GM23338 (cell line): ENCODE measurements at regions not wholly inside any gene's neighbourhood (a gene's known extent, or its start where the extent isn't known, plus 50 kb on each side); places are given as distances from the start of the nearest gene placed in this dataset.

Experiments
- ATAC-seq: fragments of 200-7000 bp; cut with Tn5 transposase; 3 replicates; pipeline ENCODE4 v1.9.1; 2020
- DNase-seq: peaks from one replicate; pipeline ENCODE4 v3.0.0-alpha.2; 2015; ENCODE audit warnings: low spot score
- H2AFZ ChIP-seq: fragments of 200-600 bp; sonication (generic); 2 replicates; pipeline ENCODE4 v1.8.0; 2016; ENCODE audit warnings: antibody characterized with exemption, mild to moderate bottlenecking, moderate library complexity
- H3F3A ChIP-seq: fragments of 200-600 bp; sonication (generic); replicated peaks from 2 replicates; pipeline ENCODE4 v1.8.0; 2017; ENCODE audit warnings: antibody characterized with exemption, mixed run types, low read depth
- H3K27ac ChIP-seq: fragments of 200-600 bp; sonication (generic); 2 replicates; pipeline ENCODE4 v1.6.1; 2016; ENCODE audit warnings: low read depth
- H3K27me3 ChIP-seq: fragments of 200-600 bp; sonication (generic); 2 replicates; pipeline ENCODE4 v1.8.0; 2016; ENCODE audit warnings: mild to moderate bottlenecking, mixed run types, moderate library complexity; ENCODE audit not compliant: insufficient read depth
- H3K36me3 ChIP-seq: fragments of 200-600 bp; sonication (generic); 2 replicates; pipeline ENCODE4 v1.8.0; 2016; ENCODE audit warnings: mild to moderate bottlenecking; ENCODE audit not compliant: insufficient read depth
- H3K4me1 ChIP-seq: fragments of 200-600 bp; sonication (generic); 2 replicates; pipeline ENCODE4 v1.8.0; 2016; ENCODE audit warnings: mild to moderate bottlenecking, moderate library complexity; ENCODE audit not compliant: insufficient read depth
- H3K4me2 ChIP-seq: fragments of 200-600 bp; sonication (generic); 2 replicates; pipeline ENCODE4 v1.7.1; 2017; ENCODE audit warnings: mixed run types
- H3K4me3 ChIP-seq: fragments of 200-600 bp; sonication (generic); 2 replicates; pipeline ENCODE4 v1.6.1; 2016; ENCODE audit warnings: mixed run types
- H3K79me2 ChIP-seq: fragments of 200-600 bp; sonication (generic); replicated peaks from 2 replicates; pipeline ENCODE4 v1.8.0; 2017; ENCODE audit warnings: mild to moderate bottlenecking; ENCODE audit not compliant: insufficient read depth
- H3K9me2 ChIP-seq: fragments of 200-600 bp; sonication (generic); 2 replicates; pipeline ENCODE4 v1.8.0; 2017; ENCODE audit not compliant: insufficient read depth
- H4K20me1 ChIP-seq: fragments of 200-600 bp; sonication (generic); replicated peaks from 2 replicates; pipeline ENCODE4 v1.8.0; 2017; ENCODE audit warnings: mild to moderate bottlenecking; ENCODE audit not compliant: insufficient read depth
- H3K27ac Mint-ChIP-seq: 2 replicates; pipeline ENCODE4 v1.8.0; 2020; ENCODE audit warnings: inconsistent platforms, mild to moderate bottlenecking, moderate library complexity, mixed read lengths
- H3K27me3 Mint-ChIP-seq: 3 replicates; pipeline ENCODE4 v1.8.0; 2022; ENCODE audit warnings: low read depth, mild to moderate bottlenecking, moderate library complexity, mixed read lengths, inconsistent platforms; ENCODE audit not compliant: insufficient read depth, poor library complexity
- H3K36me3 Mint-ChIP-seq: 3 replicates; pipeline ENCODE4 v1.8.0; 2021; ENCODE audit warnings: low read depth, mild to moderate bottlenecking, inconsistent platforms, moderate library complexity, mixed read lengths
- H3K4me1 Mint-ChIP-seq: 3 replicates; pipeline ENCODE4 v1.8.0; 2020; ENCODE audit warnings: mild to moderate bottlenecking, inconsistent platforms, mixed read lengths
- H3K4me3 Mint-ChIP-seq: 3 replicates; pipeline ENCODE4 v1.8.0; 2021; ENCODE audit warnings: moderate library complexity, mild to moderate bottlenecking, inconsistent platforms, mixed read lengths
- H3K9me3 Mint-ChIP-seq: 3 replicates; pipeline ENCODE4 v1.8.0; 2020; ENCODE audit warnings: moderate library complexity, mild to moderate bottlenecking, inconsistent platforms, mixed read lengths
- CREB1 ChIP-seq: fragments of 250-450 bp; sonication (Bioruptor Pico); IDR thresholded peaks from 2 replicates; pipeline ENCODE4 v1.5.0; 2020; ENCODE audit warnings: low read depth, mild to moderate bottlenecking, moderate library complexity
- CTCF ChIP-seq, 2 experiments: fragments of 200-600 bp in 1 of 2; sonication (generic) in 1 of 2; conservative IDR thresholded peaks; 2 replicates each; pipeline versions ENCODE4 v1.5.1 to v1.6.1; 2016 to 2017; ENCODE audit warnings: antibody characterized with exemption in 2 of 2, low read depth in 2 of 2, mild to moderate bottlenecking in 2 of 2, moderate library complexity in 1 of 2
- ETS1 ChIP-seq: IDR thresholded peaks from 2 replicates; pipeline ENCODE4 v1.6.1; 2016; ENCODE audit warnings: antibody characterized with exemption
- EZH2phosphoT487 ChIP-seq: fragments of 200-600 bp; sonication (generic); IDR thresholded peaks from one replicate; pipeline ENCODE4 v1.8.1; 2018; ENCODE audit warnings: antibody characterized with exemption; ENCODE audit not compliant: unreplicated experiment
- JUNB ChIP-seq: IDR thresholded peaks from one replicate; pipeline ENCODE4 v1.6.1; 2016; ENCODE audit warnings: antibody characterized with exemption; ENCODE audit not compliant: unreplicated experiment
- STAT1 ChIP-seq: IDR thresholded peaks from one replicate; pipeline ENCODE4 v1.6.1; 2016; ENCODE audit warnings: antibody characterized with exemption; ENCODE audit not compliant: unreplicated experiment
- ZNF331 ChIP-seq: fragments of 250-450 bp; sonication (Bioruptor Pico); IDR thresholded peaks from 2 replicates; pipeline ENCODE4 v1.5.0; 2020; ENCODE audit warnings: low read depth, mild to moderate bottlenecking, moderate library complexity
- TF ChIP-seq, protein P1 (sequence below): IDR thresholded peaks from one replicate; pipeline ENCODE4 v1.6.1; 2018; ENCODE audit warnings: antibody characterized with exemption; ENCODE audit not compliant: unreplicated experiment

GRCh38 chr15:96766366-96766765 is 435.9 kb downstream of the NR2F2 start (continued):
- TF ChIP-seq CTCF (conservative IDR thresholded peaks at IDR 0.05; ENCODE audit: low read depth in 2 of 2) = no peak
- TF ChIP-seq CREB1 (CRISPR knock-in tag) = no peak
- TF ChIP-seq STAT1 = no peak

DNA sequence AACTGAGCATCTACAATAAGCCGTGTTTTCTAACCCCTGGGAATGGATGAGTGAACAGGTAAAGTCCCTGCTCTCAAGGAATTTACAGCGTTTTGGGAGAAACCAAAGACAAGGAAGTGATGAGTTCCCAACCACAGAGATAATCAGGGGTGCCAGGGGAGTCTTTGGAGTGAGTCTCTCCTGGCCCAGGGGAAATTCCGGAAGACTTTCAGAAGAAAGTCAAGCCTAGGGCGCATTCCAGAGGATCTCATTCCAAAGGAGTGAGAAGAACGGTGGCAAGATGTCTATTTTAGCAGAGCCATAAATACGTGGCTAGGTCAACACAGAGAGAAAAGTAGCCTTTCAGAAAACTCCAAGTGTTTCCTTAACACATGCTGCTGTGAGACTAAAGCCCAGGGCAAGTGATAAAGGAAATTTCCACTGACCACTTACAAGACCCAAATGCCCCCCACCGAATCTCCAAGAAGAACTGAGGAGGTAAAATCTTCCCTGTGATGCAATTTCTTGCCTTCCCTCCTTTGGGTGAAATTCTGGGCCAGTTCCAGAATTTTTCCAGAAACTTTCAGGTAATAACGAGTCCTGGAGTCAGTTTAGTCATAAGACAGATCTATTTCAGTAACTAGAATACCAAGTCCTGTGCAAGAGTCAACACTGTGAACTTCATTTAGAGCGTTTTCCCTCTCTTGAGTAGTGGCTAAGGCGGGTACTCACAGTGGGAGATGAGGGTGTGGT is 437.4 kb downstream of the NR2F2 start:
- no peaks in the 10 kb centered on the region for H3K9me3 Mint-ChIP-seq
- H3K79me2 ChIP-seq = no peaks in the 10 kb centered on the region
- TF ChIP-seq, protein P1, sequence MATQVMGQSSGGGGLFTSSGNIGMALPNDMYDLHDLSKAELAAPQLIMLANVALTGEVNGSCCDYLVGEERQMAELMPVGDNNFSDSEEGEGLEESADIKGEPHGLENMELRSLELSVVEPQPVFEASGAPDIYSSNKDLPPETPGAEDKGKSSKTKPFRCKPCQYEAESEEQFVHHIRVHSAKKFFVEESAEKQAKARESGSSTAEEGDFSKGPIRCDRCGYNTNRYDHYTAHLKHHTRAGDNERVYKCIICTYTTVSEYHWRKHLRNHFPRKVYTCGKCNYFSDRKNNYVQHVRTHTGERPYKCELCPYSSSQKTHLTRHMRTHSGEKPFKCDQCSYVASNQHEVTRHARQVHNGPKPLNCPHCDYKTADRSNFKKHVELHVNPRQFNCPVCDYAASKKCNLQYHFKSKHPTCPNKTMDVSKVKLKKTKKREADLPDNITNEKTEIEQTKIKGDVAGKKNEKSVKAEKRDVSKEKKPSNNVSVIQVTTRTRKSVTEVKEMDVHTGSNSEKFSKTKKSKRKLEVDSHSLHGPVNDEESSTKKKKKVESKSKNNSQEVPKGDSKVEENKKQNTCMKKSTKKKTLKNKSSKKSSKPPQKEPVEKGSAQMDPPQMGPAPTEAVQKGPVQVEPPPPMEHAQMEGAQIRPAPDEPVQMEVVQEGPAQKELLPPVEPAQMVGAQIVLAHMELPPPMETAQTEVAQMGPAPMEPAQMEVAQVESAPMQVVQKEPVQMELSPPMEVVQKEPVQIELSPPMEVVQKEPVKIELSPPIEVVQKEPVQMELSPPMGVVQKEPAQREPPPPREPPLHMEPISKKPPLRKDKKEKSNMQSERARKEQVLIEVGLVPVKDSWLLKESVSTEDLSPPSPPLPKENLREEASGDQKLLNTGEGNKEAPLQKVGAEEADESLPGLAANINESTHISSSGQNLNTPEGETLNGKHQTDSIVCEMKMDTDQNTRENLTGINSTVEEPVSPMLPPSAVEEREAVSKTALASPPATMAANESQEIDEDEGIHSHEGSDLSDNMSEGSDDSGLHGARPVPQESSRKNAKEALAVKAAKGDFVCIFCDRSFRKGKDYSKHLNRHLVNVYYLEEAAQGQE = no peak
- no peak for TF ChIP-seq EZH2phosphoT487
- no peak for TF ChIP-seq ETS1
- TF ChIP-seq STAT1 = no peak
- TF ChIP-seq ZNF331 (CRISPR knock-in tag) = no peak
- TF ChIP-seq CTCF (conservative IDR thresholded peaks at IDR 0.05; ENCODE audit: low read depth in 2 of 2) = no peak
- no peak for TF ChIP-seq JUNB

More for the DNA sequence above, 437.4 kb downstream of the NR2F2 start:
- Histone ChIP-seq H3K27ac (no peak overlapping the region), H3K36me3 (no peaks in the 10 kb centered on the region), H3F3A (no peaks in the 10 kb centered on the region), H3K4me2 (no peak overlapping the region), H3K9me2 (peaks cover 26% of the 10 kb centered on the region), H3K27me3 (no peaks in the 10 kb centered on the region), H3K4me3 (no peak overlapping the region), H2AFZ (no peak overlapping the region), H3K4me1 (no peaks in the 10 kb centered on the region; the same call in 1 of the 2 replicates), H4K20me1 (no peaks in the 10 kb centered on the region)
- no peaks in the 10 kb centered on the region for H3K36me3 Mint-ChIP-seq
- no peaks in the 10 kb centered on the region for H3K27me3 Mint-ChIP-seq
- no peak overlapping the region for H3K27ac Mint-ChIP-seq
- DNase-seq = no peak
- no peak overlapping the region for H3K4me3 Mint-ChIP-seq
- peaks cover 4% of the 10 kb centered on the region; the same call in 2 of the 3 replicates for H3K4me1 Mint-ChIP-seq
- ATAC-seq = no peak
